Stimulated activated CD4-positive, alpha-beta T cell treated with anti-CD3 and anti-CD28 coated beads, TNF-alpha, amount 100 ng/mL, for 48 hours (primary cell): ENCODE measurements at regions not wholly inside any gene's neighbourhood (a gene's known extent, or its start where the extent isn't known, plus 50 kb on each side); places are given as distances from the start of the nearest gene placed in this dataset.

Source experiments
- DNase-seq, 3 donors: peaks; one replicate each; pipeline ENCODE4 v3.0.0-alpha.2; 2020; ENCODE audit warnings: low read depth in 3 of 3

GRCh38 chr12:127065595-127065994 is 1201.4 kb upstream of the TMEM132C start:
- DNase-seq = no peak

- no peak for DNase-seq
These were observed 1196.3 kb upstream of the TMEM132C start for GRCh38 chr12:127070515-127071157.

GRCh38 chr12:127074161-127074560 is 1192.8 kb upstream of the TMEM132C start:
- no peak for DNase-seq

GRCh38 chr12:127075981-127076380 is 1191.0 kb upstream of the TMEM132C start:
- no peak for DNase-seq

- no peak for DNase-seq
These were observed 1189.5 kb upstream of the TMEM132C start for GRCh38 chr12:127077262-127078045.

- DNase-seq = no peak
These were observed 1188.2 kb upstream of the TMEM132C start for GRCh38 chr12:127078577-127079350.

GRCh38 chr12:127079636-127080035 is 1187.3 kb upstream of the TMEM132C start:
- no peak for DNase-seq

- DNase-seq = no peak
These were observed 1185.9 kb upstream of the TMEM132C start for GRCh38 chr12:127081058-127081457.

- no peak for DNase-seq
These were observed 1183.7 kb upstream of the TMEM132C start for GRCh38 chr12:127083008-127083949.

- no peak for DNase-seq
These were observed 1165.9 kb upstream of the TMEM132C start for GRCh38 chr12:127101076-127101475.

- DNase-seq = no peak
These were observed 1160.9 kb upstream of the TMEM132C start for GRCh38 chr12:127106041-127106440.

GRCh38 chr12:127106697-127107096 is 1160.3 kb upstream of the TMEM132C start:
- DNase-seq = no peak

GRCh38 chr12:127107744-127108143 is 1159.2 kb upstream of the TMEM132C start:
- no peak for DNase-seq

- peak; percentile 10 to 26 (median 25) for DNase-seq
These were observed 1158.4 kb upstream of the TMEM132C start for GRCh38 chr12:127108360-127109215.

- DNase-seq = no peak
These were observed 1153.0 kb upstream of the TMEM132C start for GRCh38 chr12:127113945-127114344.

GRCh38 chr12:127115468-127116035 is 1151.4 kb upstream of the TMEM132C start:
- DNase-seq = no peak

- DNase-seq = no peak
These were observed 1148.7 kb upstream of the TMEM132C start for GRCh38 chr12:127118251-127118650.

- no peak for DNase-seq
These were observed 1147.3 kb upstream of the TMEM132C start for GRCh38 chr12:127119600-127120140.

GRCh38 chr12:127120851-127121250 is 1146.1 kb upstream of the TMEM132C start:
- DNase-seq = no peak
